DOHH2 (cell line): ENCODE measurements at regions not wholly inside any gene's neighbourhood (a gene's known extent, or its start where the extent isn't known, plus 50 kb on each side); places are given as distances from the start of the nearest gene placed in this dataset.

Experiments
- H3F3A ChIP-seq: fragments of 200-600 bp; sonication (generic), shearing (Covaris generic); 2 replicates; pipeline ENCODE4 v1.6.0; 2016; ENCODE audit warnings: antibody characterized with exemption, mild to moderate bottlenecking; ENCODE audit not compliant: control insufficient read depth, insufficient read depth
- H3K27ac ChIP-seq: fragments of 200-600 bp; sonication (generic); 2 replicates; pipeline ENCODE4 v1.5.1; 2014; ENCODE audit warnings: low read depth, mild to moderate bottlenecking, low read length, moderate library complexity
- H3K27me3 ChIP-seq: fragments of 200-600 bp; sonication (generic); 2 replicates; pipeline ENCODE4 v1.6.1; 2014; ENCODE audit warnings: mild to moderate bottlenecking, low read length, mixed read lengths; ENCODE audit not compliant: control insufficient read depth
- H3K36me3 ChIP-seq: fragments of 200-600 bp; sonication (generic); 2 replicates; pipeline ENCODE4 v1.6.1; 2014; ENCODE audit warnings: mild to moderate bottlenecking, low read length, moderate library complexity, mixed read lengths; ENCODE audit not compliant: control insufficient read depth
- H3K4me1 ChIP-seq: fragments of 200-600 bp; sonication (generic); 2 replicates; pipeline ENCODE4 v1.6.1; 2014; ENCODE audit warnings: mild to moderate bottlenecking, low read length, mixed read lengths; ENCODE audit not compliant: control insufficient read depth
- H3K4me2 ChIP-seq: fragments of 200-600 bp; sonication (generic); 2 replicates; pipeline ENCODE4 v1.6.0; 2014; ENCODE audit warnings: mild to moderate bottlenecking, low read length, moderate library complexity
- H3K4me3 ChIP-seq: fragments of 200-600 bp; sonication (generic); 2 replicates; pipeline ENCODE4 v1.5.1; 2014; ENCODE audit warnings: mild to moderate bottlenecking, low read length, mixed read lengths
- H3K79me2 ChIP-seq: fragments of 200-600 bp; sonication (generic); 2 replicates; pipeline ENCODE4 v1.6.1; 2014; ENCODE audit warnings: mild to moderate bottlenecking, low read length, mixed read lengths; ENCODE audit not compliant: control insufficient read depth
- H3K9me2 ChIP-seq: fragments of 200-600 bp; sonication (generic); replicated peaks from 2 replicates; pipeline ENCODE4 v1.6.1; 2014; ENCODE audit warnings: mild to moderate bottlenecking, low read length, mixed read lengths; ENCODE audit not compliant: control insufficient read depth
- H3K9me3 ChIP-seq: fragments of 200-600 bp; sonication (generic); 2 replicates; pipeline ENCODE4 v1.6.1; 2014; ENCODE audit warnings: antibody characterized with exemption, low read length, mixed read lengths; ENCODE audit not compliant: control insufficient read depth, insufficient read depth
- H4K20me1 ChIP-seq: fragments of 200-600 bp; sonication (generic); 2 replicates; pipeline ENCODE4 v1.6.0; 2014; ENCODE audit warnings: low read depth, mild to moderate bottlenecking, antibody characterized with exemption, low read length, moderate library complexity; ENCODE audit not compliant: control insufficient read depth, insufficient read depth
- CTCF ChIP-seq: fragments of 200-600 bp; sonication (generic); IDR thresholded peaks from one replicate; pipeline ENCODE4 v1.5.1; 2014; ENCODE audit warnings: antibody characterized with exemption, mild to moderate bottlenecking, low read depth, low read length; ENCODE audit not compliant: poor library complexity, severe bottlenecking
- EZH2phosphoT487 ChIP-seq: fragments of 200-600 bp; sonication (generic); IDR thresholded peaks from 2 replicates; pipeline ENCODE4 v1.6.1; 2017; ENCODE audit warnings: borderline replicate concordance, mild to moderate bottlenecking, antibody characterized with exemption, low read length, moderate library complexity, mixed read lengths

- Histone ChIP-seq H3K9me3 (no peaks in the 10 kb centered on the region), H3K4me3 (no peak overlapping the region), H4K20me1 (no peaks in the 10 kb centered on the region), H3K4me1 (no peaks in the 10 kb centered on the region), H3K4me2 (no peak overlapping the region), H3K27me3 (no peaks in the 10 kb centered on the region), H3K27ac (no peak overlapping the region), H3K9me2 (no peaks in the 10 kb centered on the region), H3K36me3 (no peaks in the 10 kb centered on the region), H3K79me2 (no peaks in the 10 kb centered on the region), H3F3A (no peaks in the 10 kb centered on the region)
- TF ChIP-seq CTCF, result no peak
- TF ChIP-seq EZH2phosphoT487, result no peak
Measured at GRCh38 chr2:57674743-57675142, 371.9 kb upstream of the VRK2 start.

GRCh38 chr2:57677296-57677695 is 369.3 kb upstream of the VRK2 start:
- Histone ChIP-seq H4K20me1 (no peaks in the 10 kb centered on the region), H3K27ac (no peak overlapping the region), H3F3A (no peaks in the 10 kb centered on the region), H3K4me1 (no peaks in the 10 kb centered on the region), H3K79me2 (no peaks in the 10 kb centered on the region), H3K4me2 (no peak overlapping the region), H3K9me2 (no peaks in the 10 kb centered on the region), H3K27me3 (no peaks in the 10 kb centered on the region), H3K9me3 (no peaks in the 10 kb centered on the region), H3K4me3 (no peak overlapping the region), H3K36me3 (no peaks in the 10 kb centered on the region)
- no peak for TF ChIP-seq CTCF
- no peak for TF ChIP-seq EZH2phosphoT487

GRCh38 chr2:57681650-57682049 is 365.0 kb upstream of the VRK2 start:
- no peaks in the 10 kb centered on the region for H3K36me3 ChIP-seq
- H3K9me2 ChIP-seq, result no peaks in the 10 kb centered on the region
- H3K4me1 ChIP-seq, result no peaks in the 10 kb centered on the region
- no peaks in the 10 kb centered on the region for H3K9me3 ChIP-seq
- no peak overlapping the region for H3K4me3 ChIP-seq
- no peaks in the 10 kb centered on the region for H3K79me2 ChIP-seq
- H3F3A ChIP-seq, result no peaks in the 10 kb centered on the region
- no peak overlapping the region for H3K27ac ChIP-seq
- TF ChIP-seq CTCF, result no peak
- TF ChIP-seq EZH2phosphoT487, result no peak
- H4K20me1 ChIP-seq, result no peaks in the 10 kb centered on the region
- no peak overlapping the region for H3K4me2 ChIP-seq
- H3K27me3 ChIP-seq, result no peaks in the 10 kb centered on the region

GRCh38 chr2:57685032-57685431 is 361.6 kb upstream of the VRK2 start:
- no peak overlapping the region for H3K4me2 ChIP-seq
- no peaks in the 10 kb centered on the region for H3F3A ChIP-seq
- no peaks in the 10 kb centered on the region for H3K36me3 ChIP-seq
- no peaks in the 10 kb centered on the region for H3K9me3 ChIP-seq
- no peaks in the 10 kb centered on the region for H3K4me1 ChIP-seq
- H3K27me3 ChIP-seq, result no peaks in the 10 kb centered on the region
- no peak overlapping the region for H3K27ac ChIP-seq
- TF ChIP-seq CTCF (no peak), EZH2phosphoT487 (no peak)
- H3K4me3 ChIP-seq, result no peak overlapping the region
- H4K20me1 ChIP-seq, result no peaks in the 10 kb centered on the region
- no peaks in the 10 kb centered on the region for H3K9me2 ChIP-seq
- H3K79me2 ChIP-seq, result no peaks in the 10 kb centered on the region
